GM04503 (cell line): ENCODE measurements at regions not wholly inside any gene's neighbourhood (a gene's known extent, or its start where the extent isn't known, plus 50 kb on each side); places are given as distances from the start of the nearest gene placed in this dataset.

Experiments
- DNase-seq: peaks from one replicate; pipeline ENCODE4 v3.0.0-alpha.2; 2012; ENCODE audit warnings: low read depth

GRCh38 chr3:159937561-159938166 lies 51.0 kb upstream of the IL12A start:
- no peak for DNase-seq

GRCh38 chr3:159938714-159939113 lies 49.9 kb upstream of the IL12A start:
- DNase-seq = no peak
